Lung (tissue), 11 donors: ENCODE measurements at regions not wholly inside any gene's neighbourhood (a gene's known extent, or its start where the extent isn't known, plus 50 kb on each side); places are given as distances from the start of the nearest gene placed in this dataset.

ENCODE experiments used
- ATAC-seq: fragments of 200-7000 bp; cut with Tn5 transposase; one replicate; pipeline ENCODE4 v1.9.1; 2020; ENCODE audit warnings: moderate number of reproducible peaks; ENCODE audit not compliant: insufficient read depth, low FRiP score
- DNase-seq, 3 donors: peaks; one replicate each; pipeline ENCODE4 v3.0.0-alpha.2; 2013 to 2017
- H3K27ac ChIP-seq, 2 donors: one replicate each; pipeline ENCODE4 v1.5.1; 2013; ENCODE audit warnings: mild to moderate bottlenecking in 2 of 2, moderate library complexity in 2 of 2, control low read depth in 1 of 2, inconsistent platforms in 1 of 2, low read depth in 1 of 2, low read length in 1 of 2
- H3K27me3 ChIP-seq, 3 donors: one replicate each; pipeline ENCODE4 v1.5.1; 2013; ENCODE audit warnings: low read length in 2 of 3; ENCODE audit not compliant: control insufficient read depth in 3 of 3, insufficient read depth in 3 of 3
- H3K36me3 ChIP-seq, 4 donors: one replicate each; pipeline ENCODE4 v1.5.1; 2013; ENCODE audit warnings: low read length in 4 of 4, mild to moderate bottlenecking in 1 of 4, moderate library complexity in 1 of 4; ENCODE audit not compliant: control insufficient read depth in 4 of 4, insufficient read depth in 4 of 4
- H3K4me1 ChIP-seq, 5 donors: one replicate each; pipeline ENCODE4 v1.5.1; 2013; ENCODE audit warnings: low read length in 5 of 5, mild to moderate bottlenecking in 2 of 5, moderate library complexity in 1 of 5; ENCODE audit not compliant: control insufficient read depth in 5 of 5, insufficient read depth in 5 of 5
- H3K4me3 ChIP-seq: one replicate; pipeline ENCODE4 v1.5.1; 2013; ENCODE audit warnings: mild to moderate bottlenecking, control low read depth, moderate library complexity
- H3K9ac ChIP-seq, 2 donors: one replicate each; pipeline ENCODE4 v1.5.1; 2013; ENCODE audit warnings: low read length in 2 of 2, control low read depth in 1 of 2; ENCODE audit not compliant: insufficient read depth in 1 of 2
- H3K9me3 ChIP-seq, 4 donors: one replicate each; pipeline ENCODE4 v1.5.1; 2013; ENCODE audit warnings: low read length in 3 of 4, mild to moderate bottlenecking in 1 of 4, moderate library complexity in 1 of 4; ENCODE audit not compliant: control insufficient read depth in 4 of 4, insufficient read depth in 3 of 4
- WGBS, 2 donors: extraction: QIAGEN DNeasy Blood & Tissue Kit; methylation state at CpG; one replicate each; pipeline ENCODE4 v1.1.7; 2013; 5-methylcytosine and 5-hydroxymethylcytosine counted together
- TF ChIP-seq, protein P1 (sequence below): IDR thresholded peaks from 2 replicates; pipeline ENCODE4 v1.5.1; 2012; ENCODE audit warnings: mild to moderate bottlenecking; ENCODE audit errors: control extremely low read depth, extremely low read depth
- donor health status: control.
- donor health status: control.
- donor health status: Bipolar disorder and iron deficiency.
- donor health status: healthy.
- donor health status: DM: yes; HTN: yes; CAD: no.

DNA sequence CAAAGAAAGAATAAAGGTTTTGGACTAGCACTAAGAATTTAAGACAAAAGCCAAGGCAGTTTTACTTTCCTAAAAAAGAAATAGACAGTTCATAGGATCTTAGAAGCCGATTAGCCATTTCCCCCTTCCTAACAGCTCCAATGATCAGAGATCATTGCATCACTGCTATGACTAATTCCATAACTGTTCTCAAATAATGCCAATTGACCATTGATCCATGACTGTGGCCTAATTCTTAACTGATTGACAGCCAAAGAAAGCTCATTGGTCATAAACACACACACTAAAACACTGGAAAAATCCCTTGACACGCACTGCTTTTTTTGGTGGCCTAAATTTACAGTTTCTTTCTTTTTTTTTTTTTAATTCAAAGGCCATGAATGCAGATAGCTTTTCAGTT is 345.0 kb upstream of the ACVR2A start:
- Histone ChIP-seq H3K9ac (no peak overlapping the region), H3K27me3 (no peaks in the 10 kb centered on the region), H3K36me3 (no peaks in the 10 kb centered on the region), H3K4me1 (peaks cover 0 to 2% (median 0%) of the 10 kb centered on the region in 5 donors), H3K27ac (no peak overlapping the region), H3K4me3 (no peak overlapping the region), H3K9me3 (no peaks in the 10 kb centered on the region)
- WGBS, 2 donors, result 38 to 67% methylated on average over 2 of the region's 2 CpGs
- ATAC-seq (no peak), DNase-seq (no peak)
- TF ChIP-seq, protein P1, sequence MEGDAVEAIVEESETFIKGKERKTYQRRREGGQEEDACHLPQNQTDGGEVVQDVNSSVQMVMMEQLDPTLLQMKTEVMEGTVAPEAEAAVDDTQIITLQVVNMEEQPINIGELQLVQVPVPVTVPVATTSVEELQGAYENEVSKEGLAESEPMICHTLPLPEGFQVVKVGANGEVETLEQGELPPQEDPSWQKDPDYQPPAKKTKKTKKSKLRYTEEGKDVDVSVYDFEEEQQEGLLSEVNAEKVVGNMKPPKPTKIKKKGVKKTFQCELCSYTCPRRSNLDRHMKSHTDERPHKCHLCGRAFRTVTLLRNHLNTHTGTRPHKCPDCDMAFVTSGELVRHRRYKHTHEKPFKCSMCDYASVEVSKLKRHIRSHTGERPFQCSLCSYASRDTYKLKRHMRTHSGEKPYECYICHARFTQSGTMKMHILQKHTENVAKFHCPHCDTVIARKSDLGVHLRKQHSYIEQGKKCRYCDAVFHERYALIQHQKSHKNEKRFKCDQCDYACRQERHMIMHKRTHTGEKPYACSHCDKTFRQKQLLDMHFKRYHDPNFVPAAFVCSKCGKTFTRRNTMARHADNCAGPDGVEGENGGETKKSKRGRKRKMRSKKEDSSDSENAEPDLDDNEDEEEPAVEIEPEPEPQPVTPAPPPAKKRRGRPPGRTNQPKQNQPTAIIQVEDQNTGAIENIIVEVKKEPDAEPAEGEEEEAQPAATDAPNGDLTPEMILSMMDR, result no peak

DNA sequence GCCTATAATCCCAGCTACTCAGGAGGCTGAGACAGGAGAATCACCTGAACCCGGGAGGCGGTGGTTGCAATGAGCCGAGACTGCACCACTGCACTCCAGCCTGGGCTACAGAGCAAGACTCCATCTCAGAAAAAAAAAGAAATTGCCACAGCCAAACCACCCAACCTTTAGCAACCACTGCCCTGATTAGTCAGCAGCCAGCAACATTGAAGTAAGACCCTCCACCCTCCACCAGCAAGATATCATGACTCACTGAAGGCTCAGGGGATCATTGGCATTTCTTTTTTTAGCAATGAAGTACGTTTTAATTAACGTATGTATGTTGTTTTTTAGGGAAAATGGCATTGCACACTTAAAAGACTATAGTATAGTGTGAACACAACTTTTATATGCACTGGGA is 349.1 kb upstream of the ACVR2A start:
- Histone ChIP-seq H3K36me3 (no peaks in the 10 kb centered on the region), H3K4me1 (peaks cover 0 to 3% (median 0%) of the 10 kb centered on the region in 5 donors), H3K9ac (no peak overlapping the region), H3K27ac (no peak overlapping the region), H3K4me3 (no peak overlapping the region), H3K9me3 (peaks cover 0 to 5% (median 0%) of the 10 kb centered on the region in 4 donors), H3K27me3 (no peaks in the 10 kb centered on the region)
- WGBS, 2 donors, result 87 to 90% methylated on average over 5 of the region's 5 CpGs
- TF ChIP-seq, protein P1, result no peak
- ATAC-seq, result no peak
- no peak for DNase-seq

DNA sequence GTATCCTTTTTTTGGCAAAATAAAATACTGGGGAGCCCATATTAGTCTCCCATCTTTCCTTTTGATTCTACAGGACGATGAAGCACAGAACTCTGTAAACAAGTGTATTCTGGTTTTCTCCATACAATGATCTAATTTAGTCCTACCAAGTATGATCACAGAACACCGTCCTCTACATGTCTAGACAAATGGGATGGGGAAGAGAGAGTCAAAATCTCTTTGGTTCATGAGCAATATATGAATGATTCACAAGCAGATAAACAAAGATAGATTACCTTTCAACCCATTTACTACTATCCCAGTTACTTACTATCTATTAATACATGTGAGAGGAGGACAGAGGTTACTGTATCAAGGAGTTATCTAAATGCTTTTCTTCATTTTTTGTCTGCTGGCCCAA is 352.4 kb upstream of the ACVR2A start:
- no peaks in the 10 kb centered on the region for H3K36me3 ChIP-seq
- no peak for ATAC-seq
- DNase-seq, result no peak
- H3K4me3 ChIP-seq, result no peak overlapping the region
- no peak overlapping the region for H3K9ac ChIP-seq
- TF ChIP-seq, protein P1, result no peak
- H3K27me3 ChIP-seq, result no peaks in the 10 kb centered on the region
- no peak overlapping the region for H3K27ac ChIP-seq
- H3K4me1 ChIP-seq, result peaks cover 0 to 14% (median 0%) of the 10 kb centered on the region in 5 donors
- WGBS, 2 donors, result 83 to 88% methylated on average over 2 of the region's 2 CpGs
- H3K9me3 ChIP-seq, result peaks cover 0 to 5% (median 0%) of the 10 kb centered on the region in 4 donors

DNA sequence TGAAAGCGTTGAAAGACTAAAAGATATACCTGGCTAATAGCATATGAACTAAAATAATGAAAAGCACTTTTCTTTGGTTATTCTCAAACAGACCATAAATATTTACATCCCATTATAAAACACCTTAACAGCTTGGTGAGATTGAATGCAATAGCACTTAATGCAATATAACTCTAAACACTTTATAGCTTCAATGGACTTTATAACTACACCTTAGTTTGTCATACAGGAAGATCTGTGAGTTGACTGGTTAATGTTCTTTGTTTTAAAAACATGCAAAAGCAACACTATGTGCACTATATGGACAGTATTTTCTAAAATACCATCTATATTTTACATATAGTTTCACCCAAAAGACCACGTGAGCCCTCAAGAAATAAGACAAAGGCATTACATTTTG is 353.3 kb upstream of the ACVR2A start:
- peaks cover 0 to 14% (median 0%) of the 10 kb centered on the region in 5 donors for H3K4me1 ChIP-seq
- no peak for ATAC-seq
- no peaks in the 10 kb centered on the region for H3K27me3 ChIP-seq
- DNase-seq, result no peak
- TF ChIP-seq, protein P1, result no peak
- H3K36me3 ChIP-seq, result no peaks in the 10 kb centered on the region
- H3K9ac ChIP-seq, result no peak overlapping the region
- peaks cover 0 to 5% (median 0%) of the 10 kb centered on the region in 4 donors for H3K9me3 ChIP-seq
- no peak overlapping the region for H3K27ac ChIP-seq
- WGBS, 2 donors, result 90 to 94% methylated on average over 2 of the region's 2 CpGs
- H3K4me3 ChIP-seq, result no peak overlapping the region
